SK-N-SH (cell line): ENCODE measurements at regions not wholly inside any gene's neighbourhood (a gene's known extent, or its start where the extent isn't known, plus 50 kb on each side); places are given as distances from the start of the nearest gene placed in this dataset.

ENCODE experiments used
- CTCF ChIA-PET: fragments of 300-600, 350-600 bp; formaldehyde crosslinking; extraction: SDS; loops from one replicate; lab custom pipeline; 2021; lab: Yijun Ruan, JAX
- POLR2A ChIA-PET: fragments of 350-600 bp; sonication (Branson Sonifier 250); formaldehyde crosslinking; extraction: SDS; loops from one replicate; lab custom pipeline; 2020; ENCODE audit warnings: antibody characterized with exemption, inconsistent platforms; lab: Yijun Ruan, JAX
- DNase-seq: peaks from one replicate; pipeline ENCODE4 v3.0.0; 2012
- H2AFZ ChIP-seq: fragments of 200-600 bp; sonication (generic); 2 replicates; pipeline ENCODE4 v1.8.1; 2016; ENCODE audit warnings: antibody characterized with exemption, mild to moderate bottlenecking, low read depth
- H3F3A ChIP-seq: fragments of 200-600 bp; sonication (generic); replicated peaks from 2 replicates; pipeline ENCODE3; 2016; ENCODE audit warnings: antibody characterized with exemption, mild to moderate bottlenecking; ENCODE audit not compliant: insufficient read depth
- H3K27ac ChIP-seq, 2 experiments: fragments of 200-500 bp in 1 of 2; fragments of 200-600 bp in 1 of 2; sonication (Bioruptor generic) in 1 of 2; sonication (generic), shearing (Covaris generic) in 1 of 2; 2 replicates each; pipeline versions ENCODE4 v1.5.1 to v1.6.1; 2014 to 2016; ENCODE audit warnings: low read depth in 2 of 2, inconsistent platforms in 1 of 2, low read length in 1 of 2, mild to moderate bottlenecking in 1 of 2, mixed read lengths in 1 of 2
- H3K27me3 ChIP-seq: fragments of 200-600 bp; sonication (generic), shearing (Covaris generic); 2 replicates; pipeline ENCODE4 v1.6.1; 2016; ENCODE audit warnings: mixed run types; ENCODE audit not compliant: insufficient read depth
- H3K36me3 ChIP-seq, 2 experiments: fragments of 200-500 bp in 1 of 2; fragments of 200-600 bp in 1 of 2; sonication (Bioruptor generic) in 1 of 2; sonication (generic) in 1 of 2; replicated peaks in 1 of 2; 2 replicates each; pipeline versions ENCODE3 to v1.5.1; 2014 to 2016; ENCODE audit warnings: low read length in 1 of 2, mild to moderate bottlenecking in 1 of 2; ENCODE audit not compliant: insufficient read depth in 2 of 2, control insufficient read depth in 1 of 2
- H3K4me1 ChIP-seq, 2 experiments: fragments of 200-500 bp in 1 of 2; fragments of 200-600 bp in 1 of 2; sonication (Bioruptor generic) in 1 of 2; sonication (generic), shearing (Covaris generic) in 1 of 2; 2 replicates each; pipeline versions ENCODE4 v1.5.1 to v1.6.1; 2014 to 2016; ENCODE audit warnings: low read depth in 1 of 2, low read length in 1 of 2, mixed run types in 1 of 2; ENCODE audit not compliant: insufficient read depth in 2 of 2, control insufficient read depth in 1 of 2
- H3K4me2 ChIP-seq: fragments of 200-600 bp; sonication (generic), shearing (Covaris generic); 2 replicates; pipeline ENCODE4 v1.6.1; 2017; ENCODE audit warnings: mixed run types
- H3K4me3 ChIP-seq, 2 experiments: fragments of 200-500 bp in 1 of 2; fragments of 200-600 bp in 1 of 2; sonication (Bioruptor generic) in 1 of 2; sonication (generic), shearing (Covaris generic) in 1 of 2; 2 replicates each; pipeline versions ENCODE4 v1.5.1 to v1.8.1; 2014 to 2016; ENCODE audit warnings: low read depth in 2 of 2, inconsistent platforms in 1 of 2, low read length in 1 of 2, mild to moderate bottlenecking in 1 of 2, mixed read lengths in 1 of 2, moderate library complexity in 1 of 2
- H3K79me2 ChIP-seq: fragments of 200-600 bp; sonication (generic); 2 replicates; pipeline ENCODE4 v1.8.1; 2017; ENCODE audit warnings: mild to moderate bottlenecking; ENCODE audit not compliant: insufficient read depth
- H3K9ac ChIP-seq: fragments of 200-600 bp; sonication (generic); 2 replicates; pipeline ENCODE4 v1.6.1; 2017; ENCODE audit warnings: mixed run types
- H3K9me2 ChIP-seq: fragments of 200-600 bp; sonication (generic); 2 replicates; pipeline ENCODE4 v1.6.1; 2017; ENCODE audit warnings: mixed run types
- H3K9me3 ChIP-seq: fragments of 200-600 bp; sonication (generic); 2 replicates; pipeline ENCODE4 v1.6.1; 2017; ENCODE audit warnings: mixed run types, mild to moderate bottlenecking, moderate library complexity
- H4K20me1 ChIP-seq: fragments of 200-600 bp; sonication (generic); 2 replicates; pipeline ENCODE4 v1.6.1; 2017; ENCODE audit warnings: mild to moderate bottlenecking, mixed run types; ENCODE audit not compliant: insufficient read depth
- CHD2 ChIP-seq: fragments of 150-350 bp; IDR thresholded peaks from 2 replicates; pipeline ENCODE4 v1.6.1; 2018; ENCODE audit warnings: low read length; ENCODE audit not compliant: partially characterized antibody
- FOSL2 ChIP-seq: IDR thresholded peaks from 2 replicates; pipeline ENCODE4 v1.4.0; 2012; ENCODE audit warnings: low read depth, mild to moderate bottlenecking, moderate library complexity, borderline replicate concordance
- FOXJ3 ChIP-seq: sonication (generic); formaldehyde crosslinking; IDR thresholded peaks from 2 replicates; pipeline ENCODE4 v1.5.1; 2020; ENCODE audit warnings: mild to moderate bottlenecking, missing genetic modification reagents
- MEF2A ChIP-seq: IDR thresholded peaks from 2 replicates; pipeline ENCODE4 v1.4.0; 2012; ENCODE audit warnings: low read depth, borderline replicate concordance
- MXI1 ChIP-seq: IDR thresholded peaks from 2 replicates; pipeline ENCODE4 v1.6.1; 2012; ENCODE audit warnings: mild to moderate bottlenecking, low read depth, low read length, improper control_type of control experiment
- NRF1 ChIP-seq: IDR thresholded peaks from 2 replicates; pipeline ENCODE4 v1.6.1; 2012; ENCODE audit warnings: low read depth, mild to moderate bottlenecking, low read length
- RFX5 ChIP-seq: IDR thresholded peaks from 2 replicates; pipeline ENCODE4 v1.6.1; 2012; ENCODE audit warnings: mild to moderate bottlenecking, improper control_type of control experiment, low read length
- RXRA ChIP-seq: IDR thresholded peaks from 2 replicates; pipeline ENCODE4 v1.4.0; 2012; ENCODE audit warnings: low read depth, mild to moderate bottlenecking, borderline replicate concordance
- SMC3 ChIP-seq: IDR thresholded peaks from 2 replicates; pipeline ENCODE4 v1.6.1; 2012; ENCODE audit warnings: low read depth, low read length, improper control_type of control experiment
- TCF12 ChIP-seq: IDR thresholded peaks from 2 replicates; pipeline ENCODE4 v1.4.0; 2012
- WGBS: methylation state at CpG from one replicate; pipeline ENCODE4 v1.1.6; 2017; ENCODE audit warnings: low lambda C conversion rate; 5-methylcytosine and 5-hydroxymethylcytosine counted together
- TF ChIP-seq, protein P1 (sequence below): IDR thresholded peaks from 2 replicates; pipeline ENCODE4; 2012
- TF ChIP-seq, protein P2 (sequence below): IDR thresholded peaks from 2 replicates; pipeline ENCODE4 v1.4.0; 2012; ENCODE audit warnings: low read depth, borderline replicate concordance
- TF ChIP-seq, protein P3 (sequence below): IDR thresholded peaks from 2 replicates; pipeline ENCODE4 v1.6.1; 2012; ENCODE audit warnings: mild to moderate bottlenecking, low read depth, low read length, moderate library complexity
- TF ChIP-seq, protein P4 (sequence below): IDR thresholded peaks from 2 replicates; pipeline ENCODE4 v1.4.0; 2012; ENCODE audit warnings: low read depth

DNA sequence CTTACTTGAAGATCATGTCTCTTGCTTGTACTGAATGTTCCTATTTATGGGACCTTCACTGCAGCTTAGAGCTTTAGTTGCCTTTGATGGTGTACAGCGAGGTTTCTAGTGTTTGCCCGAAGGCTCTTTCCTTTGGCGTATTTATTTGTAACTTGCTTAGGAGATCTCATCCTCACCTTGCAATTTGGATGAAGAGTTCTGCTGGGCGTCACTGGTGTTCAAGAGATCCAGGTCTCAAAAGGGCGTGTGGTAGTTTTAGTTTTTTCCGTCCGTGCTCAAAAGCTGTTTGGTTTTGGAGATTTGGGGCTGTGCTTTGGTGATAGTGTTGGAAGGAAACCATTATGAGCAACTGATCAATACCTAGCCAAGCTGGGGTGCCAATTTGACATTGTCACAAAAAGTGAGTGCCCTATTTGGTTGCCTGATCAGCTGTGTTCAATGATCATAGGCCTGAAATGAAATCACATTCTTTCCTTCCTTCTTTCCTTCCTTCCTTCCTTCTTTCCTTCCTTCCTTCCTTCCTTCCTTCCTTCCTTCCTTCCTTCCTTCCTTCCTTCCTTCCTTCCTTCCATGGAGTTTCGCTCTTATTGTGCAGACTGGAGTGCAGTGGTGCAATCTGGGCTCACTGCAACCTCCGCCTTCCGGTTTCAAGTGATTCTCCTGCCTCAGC lies 69.7 kb upstream of the GRAMD1B start:
- no peaks in the 10 kb centered on the region for H3K36me3 ChIP-seq
- no peaks in the 10 kb centered on the region for H3F3A ChIP-seq
- no peak for DNase-seq
- peaks cover 0 to 16% of the 10 kb centered on the region in 2 experiments; a peak in 1 of 4 replicates for H3K4me1 ChIP-seq
- H3K9ac ChIP-seq: no peak overlapping the region
- H4K20me1 ChIP-seq: no peaks in the 10 kb centered on the region
- POLR2A ChIA-PET: no interaction called here
- TF ChIP-seq CHD2: no peak
- TF ChIP-seq, protein P1, sequence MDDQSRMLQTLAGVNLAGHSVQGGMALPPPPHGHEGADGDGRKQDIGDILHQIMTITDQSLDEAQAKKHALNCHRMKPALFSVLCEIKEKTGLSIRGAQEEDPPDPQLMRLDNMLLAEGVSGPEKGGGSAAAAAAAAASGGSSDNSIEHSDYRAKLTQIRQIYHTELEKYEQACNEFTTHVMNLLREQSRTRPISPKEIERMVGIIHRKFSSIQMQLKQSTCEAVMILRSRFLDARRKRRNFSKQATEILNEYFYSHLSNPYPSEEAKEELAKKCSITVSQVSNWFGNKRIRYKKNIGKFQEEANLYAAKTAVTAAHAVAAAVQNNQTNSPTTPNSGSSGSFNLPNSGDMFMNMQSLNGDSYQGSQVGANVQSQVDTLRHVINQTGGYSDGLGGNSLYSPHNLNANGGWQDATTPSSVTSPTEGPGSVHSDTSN: no peak
- TF ChIP-seq RXRA: no peak
- TF ChIP-seq, protein P2, sequence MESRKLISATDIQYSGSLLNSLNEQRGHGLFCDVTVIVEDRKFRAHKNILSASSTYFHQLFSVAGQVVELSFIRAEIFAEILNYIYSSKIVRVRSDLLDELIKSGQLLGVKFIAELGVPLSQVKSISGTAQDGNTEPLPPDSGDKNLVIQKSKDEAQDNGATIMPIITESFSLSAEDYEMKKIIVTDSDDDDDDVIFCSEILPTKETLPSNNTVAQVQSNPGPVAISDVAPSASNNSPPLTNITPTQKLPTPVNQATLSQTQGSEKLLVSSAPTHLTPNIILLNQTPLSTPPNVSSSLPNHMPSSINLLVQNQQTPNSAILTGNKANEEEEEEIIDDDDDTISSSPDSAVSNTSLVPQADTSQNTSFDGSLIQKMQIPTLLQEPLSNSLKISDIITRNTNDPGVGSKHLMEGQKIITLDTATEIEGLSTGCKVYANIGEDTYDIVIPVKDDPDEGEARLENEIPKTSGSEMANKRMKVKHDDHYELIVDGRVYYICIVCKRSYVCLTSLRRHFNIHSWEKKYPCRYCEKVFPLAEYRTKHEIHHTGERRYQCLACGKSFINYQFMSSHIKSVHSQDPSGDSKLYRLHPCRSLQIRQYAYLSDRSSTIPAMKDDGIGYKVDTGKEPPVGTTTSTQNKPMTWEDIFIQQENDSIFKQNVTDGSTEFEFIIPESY: no peak
- TF ChIP-seq MXI1: no peak
- TF ChIP-seq TCF12: no peak
- no peak for TF ChIP-seq FOXJ3 (CRISPR knock-in tag)
- TF ChIP-seq, protein P3, sequence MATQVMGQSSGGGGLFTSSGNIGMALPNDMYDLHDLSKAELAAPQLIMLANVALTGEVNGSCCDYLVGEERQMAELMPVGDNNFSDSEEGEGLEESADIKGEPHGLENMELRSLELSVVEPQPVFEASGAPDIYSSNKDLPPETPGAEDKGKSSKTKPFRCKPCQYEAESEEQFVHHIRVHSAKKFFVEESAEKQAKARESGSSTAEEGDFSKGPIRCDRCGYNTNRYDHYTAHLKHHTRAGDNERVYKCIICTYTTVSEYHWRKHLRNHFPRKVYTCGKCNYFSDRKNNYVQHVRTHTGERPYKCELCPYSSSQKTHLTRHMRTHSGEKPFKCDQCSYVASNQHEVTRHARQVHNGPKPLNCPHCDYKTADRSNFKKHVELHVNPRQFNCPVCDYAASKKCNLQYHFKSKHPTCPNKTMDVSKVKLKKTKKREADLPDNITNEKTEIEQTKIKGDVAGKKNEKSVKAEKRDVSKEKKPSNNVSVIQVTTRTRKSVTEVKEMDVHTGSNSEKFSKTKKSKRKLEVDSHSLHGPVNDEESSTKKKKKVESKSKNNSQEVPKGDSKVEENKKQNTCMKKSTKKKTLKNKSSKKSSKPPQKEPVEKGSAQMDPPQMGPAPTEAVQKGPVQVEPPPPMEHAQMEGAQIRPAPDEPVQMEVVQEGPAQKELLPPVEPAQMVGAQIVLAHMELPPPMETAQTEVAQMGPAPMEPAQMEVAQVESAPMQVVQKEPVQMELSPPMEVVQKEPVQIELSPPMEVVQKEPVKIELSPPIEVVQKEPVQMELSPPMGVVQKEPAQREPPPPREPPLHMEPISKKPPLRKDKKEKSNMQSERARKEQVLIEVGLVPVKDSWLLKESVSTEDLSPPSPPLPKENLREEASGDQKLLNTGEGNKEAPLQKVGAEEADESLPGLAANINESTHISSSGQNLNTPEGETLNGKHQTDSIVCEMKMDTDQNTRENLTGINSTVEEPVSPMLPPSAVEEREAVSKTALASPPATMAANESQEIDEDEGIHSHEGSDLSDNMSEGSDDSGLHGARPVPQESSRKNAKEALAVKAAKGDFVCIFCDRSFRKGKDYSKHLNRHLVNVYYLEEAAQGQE: no peak
- TF ChIP-seq SMC3: no peak
- TF ChIP-seq, protein P4, sequence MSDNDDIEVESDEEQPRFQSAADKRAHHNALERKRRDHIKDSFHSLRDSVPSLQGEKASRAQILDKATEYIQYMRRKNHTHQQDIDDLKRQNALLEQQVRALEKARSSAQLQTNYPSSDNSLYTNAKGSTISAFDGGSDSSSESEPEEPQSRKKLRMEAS: no peak
- TF ChIP-seq NRF1: no peak
- no peak for TF ChIP-seq RFX5
- no peak for TF ChIP-seq MEF2A
- no peak for TF ChIP-seq FOSL2
- CTCF ChIA-PET: interaction anchor here (1.0 to 2.2 kb wide), 3 partner anchors 8 to 118 kb away, joined by 3 to 5 read pairs (median 5); no protein-coding TSS in a partner anchor
- H3K79me2 ChIP-seq: no peaks in the 10 kb centered on the region
- no peak overlapping the region for H3K4me3 ChIP-seq
- WGBS: 87% methylated on average over 10 of the region's 10 CpGs
- H3K4me2 ChIP-seq: no peak overlapping the region
- H2AFZ ChIP-seq: no peak overlapping the region
- H3K9me2 ChIP-seq: no peaks in the 10 kb centered on the region
- no peaks in the 10 kb centered on the region for H3K9me3 ChIP-seq
- no peak overlapping the region for H3K27ac ChIP-seq
- H3K27me3 ChIP-seq: peaks cover 47% of the 10 kb centered on the region; the same call in 1 of the 2 replicates
